ENCODE measurements at regions not wholly inside any gene's neighbourhood (a gene's known extent, or its start where the extent isn't known, plus 50 kb on each side); places are given as distances from the start of the nearest gene placed in this dataset.

DNA sequence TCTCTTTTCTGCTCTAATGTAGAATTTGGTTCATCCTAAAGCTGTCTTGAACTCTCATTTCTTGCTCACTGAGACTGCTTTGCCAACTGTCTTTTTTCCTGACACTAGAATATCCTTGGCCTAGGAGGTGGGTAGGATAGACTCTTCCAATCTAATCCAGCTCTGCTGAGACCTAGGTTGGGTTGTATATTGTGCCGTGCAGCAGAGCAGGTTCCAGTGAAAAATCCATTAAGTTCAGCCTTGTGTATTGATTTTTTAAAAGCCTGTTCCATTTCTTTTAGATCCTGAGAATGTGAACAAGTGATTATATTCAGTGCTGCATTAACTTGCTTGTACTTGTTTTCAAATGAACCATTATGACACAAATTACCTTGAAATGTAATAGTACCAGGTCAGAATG is 539.6 kb downstream of the LRRC70 start:
- H2AK9ac ChIP-seq (replicated peaks; ENCODE audit: low read depth, low read length, poor library complexity): no peak overlapping the region
- H3K14ac ChIP-seq (replicated peaks; ENCODE audit: low read depth, low read length): no peak overlapping the region
- no CpG with 5 or more reads among the region's 1 CpG for WGBS, 2 experiments (ENCODE audit: extremely low coverage in 2 of 2, insufficient read length in 1 of 2)
- H3K9me1 ChIP-seq (ENCODE audit: insufficient read depth, low read length): no peaks in the 10 kb centered on the region
- no peak overlapping the region for H2BK15ac ChIP-seq (ENCODE audit: low read depth, low read length)
- H2AFZ ChIP-seq (replicated peaks; ENCODE audit: low read length, poor library complexity): no peak overlapping the region
- no peak overlapping the region for H3K4me3 ChIP-seq (ENCODE audit: insufficient read depth, low read depth, low read length)
- H3K27me3 ChIP-seq (ENCODE audit: control insufficient read depth, insufficient read depth, low read length): no peaks in the 10 kb centered on the region
- no peaks in the 10 kb centered on the region for H3K36me3 ChIP-seq (ENCODE audit: control insufficient read depth, insufficient read depth, low read length)
- dilution Hi-C loops (cut with HindIII; ENCODE audit: low sequenced_read_pairs, unreplicated experiment) (no loop called here), intact Hi-C loops (cut with micrococcal nuclease) (no loop called here), in situ Hi-C loops (cut with MboI; ENCODE audit: low sequenced_read_pairs) (no loop called here)
- no peak overlapping the region for H3K18ac ChIP-seq (ENCODE audit: low read depth, low read length)
- H3K27ac ChIP-seq (ENCODE audit: insufficient read depth, low read length): no peak overlapping the region
- H3K56ac ChIP-seq (ENCODE audit: extremely low read depth, insufficient read depth, low read length): no peak overlapping the region
- H4K20me1 ChIP-seq (ENCODE audit: insufficient read depth, low read length): no peaks in the 10 kb centered on the region
- no peak overlapping the region for H3K23ac ChIP-seq (ENCODE audit: low read depth, low read length)
- no peak overlapping the region for H4K91ac ChIP-seq (ENCODE audit: insufficient read depth, low read depth, low read length)
- ATAC-seq (ENCODE audit: low read depth) (no peak), DNase-seq (no peak)
- POLR2A ChIA-PET (ENCODE audit: unreplicated experiment): no interaction called here
- no peak overlapping the region for H2AK5ac ChIP-seq (ENCODE audit: low read depth, low read length)
- H4K8ac ChIP-seq (ENCODE audit: low read depth in 2 of 2, low read length in 2 of 2): no peak overlapping the region
- H3K4ac ChIP-seq (ENCODE audit: low read depth, low read length): no peak overlapping the region
- no TSS peak for BruUV-seq (replicated peaks)
- H3K9me3 ChIP-seq (ENCODE audit: control insufficient read depth, insufficient read depth, low read length): 0 out of 2 replicates have a peak, but pooled peaks cover 2% of the 10 kb centered on the region
- TF ChIP-seq MXI1 (IDR thresholded peaks at IDR 0.05; ENCODE audit: borderline replicate concordance, low read depth, low read length) (no peak), RAD21 (IDR thresholded peaks at IDR 0.05; ENCODE audit: low read length) (no peak), POLR2A (IDR thresholded peaks at IDR 0.05; ENCODE audit: low read depth, low read length) (no peak), RFX5 (IDR thresholded peaks at IDR 0.05; ENCODE audit: low read depth, low read length) (no peak), CEBPB (IDR thresholded peaks at IDR 0.05; ENCODE audit: low read depth, low read length) (no peak), NFE2L2 (IDR thresholded peaks at IDR 0.05; ENCODE audit: low read depth, low read length) (no peak), MAZ (IDR thresholded peaks at IDR 0.05; ENCODE audit: borderline replicate concordance, low read depth, low read length) (no peak), FOS (IDR thresholded peaks at IDR 0.05; ENCODE audit: low read depth, low read length) (no peak), RCOR1 (IDR thresholded peaks at IDR 0.05; ENCODE audit: insufficient replicate concordance, low read length) (no peak)
- TF ChIP-seq, protein P1, sequence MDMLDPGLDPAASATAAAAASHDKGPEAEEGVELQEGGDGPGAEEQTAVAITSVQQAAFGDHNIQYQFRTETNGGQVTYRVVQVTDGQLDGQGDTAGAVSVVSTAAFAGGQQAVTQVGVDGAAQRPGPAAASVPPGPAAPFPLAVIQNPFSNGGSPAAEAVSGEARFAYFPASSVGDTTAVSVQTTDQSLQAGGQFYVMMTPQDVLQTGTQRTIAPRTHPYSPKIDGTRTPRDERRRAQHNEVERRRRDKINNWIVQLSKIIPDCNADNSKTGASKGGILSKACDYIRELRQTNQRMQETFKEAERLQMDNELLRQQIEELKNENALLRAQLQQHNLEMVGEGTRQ (IDR thresholded peaks at IDR 0.05; ENCODE audit: low read depth, low read length): no peak
- H2BK20ac ChIP-seq (ENCODE audit: low read depth, low read length): no peak overlapping the region
- no peak overlapping the region for H4K5ac ChIP-seq (ENCODE audit: low read depth, low read length)
- H3K4me2 ChIP-seq (ENCODE audit: low read depth, low read length): no peak overlapping the region
- no peaks in the 10 kb centered on the region for H3K79me1 ChIP-seq (ENCODE audit: low read depth in 1 of 2, low read length in 2 of 2)
- H3K4me1 ChIP-seq (ENCODE audit: control insufficient read depth, insufficient read depth, low read length): no peaks in the 10 kb centered on the region
- H2BK5ac ChIP-seq (ENCODE audit: low read depth, low read length, poor library complexity, severe bottlenecking): no peak overlapping the region
- H2BK120ac ChIP-seq (ENCODE audit: low read depth, low read length): no peak overlapping the region
- CTCF ChIA-PET: no interaction called here
- H3K9ac ChIP-seq (ENCODE audit: low read depth, low read length): no peak overlapping the region

Data from IMR-90 (cell line).